B cell (primary cell): ENCODE measurements at regions not wholly inside any gene's neighbourhood (a gene's known extent, or its start where the extent isn't known, plus 50 kb on each side); places are given as distances from the start of the nearest gene placed in this dataset.
"Not testable (repeated sequence)": the region's sequence is repeated elsewhere in the genome, so short reads cannot be mapped to it uniquely, and the experiment has no call there.

Experiments
- ATAC-seq: fragments of 200-7000 bp; cut with Tn5 transposase; one replicate; pipeline ENCODE4 v1.10.0; 2021; ENCODE audit warnings: low read depth, mild to moderate bottlenecking, moderate number of reproducible peaks, moderate library complexity
- CTCF ChIA-PET: fragments of 350-600 bp; sonication (Branson Sonifier 250); formaldehyde crosslinking; loops from one replicate; lab custom pipeline; 2021; ENCODE audit warnings: antibody characterized with exemption, inconsistent platforms; lab: Charles Lee
- POLR2A ChIA-PET: fragments of 350-600 bp; sonication (Branson Sonifier 250); formaldehyde crosslinking; loops from one replicate; lab custom pipeline; 2021; ENCODE audit warnings: antibody characterized with exemption; lab: Charles Lee
- DNase-seq: peaks from one replicate; pipeline ENCODE4 v3.0.0; 2013
- H2AFZ ChIP-seq: 2 replicates; pipeline ENCODE4 v1.6.1; 2012; ENCODE audit warnings: mild to moderate bottlenecking, low read depth, low read length; ENCODE audit not compliant: insufficient read depth, poor library complexity, severe bottlenecking
- H3K27ac ChIP-seq, 2 donors: 1 replicate in 1 of 2; 2 replicates in 1 of 2; pipeline ENCODE4 v1.5.1; 2012 to 2013; ENCODE audit warnings: low read length in 2 of 2, mild to moderate bottlenecking in 2 of 2, moderate library complexity in 1 of 2
- H3K27me3 ChIP-seq, 4 experiments: fragments of 200-600 bp in 1 of 4; sonication (generic) in 1 of 4; replicated peaks in 1 of 4; 1 replicate in 2 of 4; 2 replicates in 2 of 4; pipeline versions ENCODE4 v1.6.1 to v1.7.0; 2013 to 2016; ENCODE audit warnings: low read length in 3 of 4, mild to moderate bottlenecking in 2 of 4, mixed read lengths in 1 of 4, moderate library complexity in 1 of 4; ENCODE audit not compliant: insufficient read depth in 4 of 4, control insufficient read depth in 3 of 4; ENCODE audit errors: control extremely low read depth in 1 of 4
- H3K36me3 ChIP-seq, 2 experiments: replicated peaks in 1 of 2; 1 replicate in 1 of 2; 2 replicates in 1 of 2; pipeline versions ENCODE4 v1.6.1 to v1.7.1; 2013; ENCODE audit warnings: low read length in 1 of 2; ENCODE audit not compliant: insufficient read depth in 2 of 2, control insufficient read depth in 1 of 2; ENCODE audit errors: control extremely low read depth in 1 of 2, extremely low read depth in 1 of 2
- H3K4me1 ChIP-seq, 2 donors: fragments of 200-600 bp in 1 of 2; sonication (generic) in 1 of 2; 1 replicate in 1 of 2; 2 replicates in 1 of 2; pipeline versions ENCODE4 v1.5.1 to v1.6.1; 2013 to 2017; ENCODE audit warnings: low read length in 2 of 2; ENCODE audit not compliant: control insufficient read depth in 2 of 2, insufficient read depth in 2 of 2
- H3K4me2 ChIP-seq: replicated peaks from 2 replicates; pipeline ENCODE3; 2012; ENCODE audit warnings: mild to moderate bottlenecking, low read depth, low read length; ENCODE audit not compliant: poor library complexity, severe bottlenecking
- H3K4me3 ChIP-seq, 5 experiments: fragments of 200-600 bp in 1 of 5; sonication (generic) in 1 of 5; 1 replicate in 3 of 5; 2 replicates in 2 of 5; pipeline versions ENCODE4 v1.5.1 to v1.7.0; 2011 to 2016; ENCODE audit warnings: low read length in 4 of 5, mild to moderate bottlenecking in 4 of 5, low read depth in 2 of 5, control low read depth in 1 of 5, moderate library complexity in 1 of 5; ENCODE audit not compliant: insufficient read depth in 1 of 5; ENCODE audit errors: control extremely low read depth in 1 of 5, extremely low read depth in 1 of 5
- H3K79me2 ChIP-seq: fragments of 200-600 bp; sonication (generic); one replicate; pipeline ENCODE4 v1.6.0; 2016; ENCODE audit warnings: low read length; ENCODE audit not compliant: control insufficient read depth, insufficient read depth
- H3K9ac ChIP-seq: fragments of 200-600 bp; sonication (generic); 2 replicates; pipeline ENCODE4 v1.6.1; 2017; ENCODE audit warnings: mild to moderate bottlenecking, low read length, moderate library complexity
- H3K9me3 ChIP-seq, 3 donors: one replicate each; pipeline versions ENCODE4 v1.6.1 to v1.7.1; 2013; ENCODE audit warnings: low read length in 2 of 3; ENCODE audit not compliant: control insufficient read depth in 2 of 3, insufficient read depth in 1 of 3; ENCODE audit errors: control extremely low read depth in 1 of 3
- H4K20me1 ChIP-seq: 2 replicates; pipeline ENCODE4 v1.6.0; 2012; ENCODE audit warnings: mild to moderate bottlenecking, low read length; ENCODE audit not compliant: insufficient read depth, control insufficient read depth, poor library complexity, severe bottlenecking
- H3K27ac Mint-ChIP-seq: one replicate; pipeline ENCODE4 v1.8.0; 2021; ENCODE audit warnings: mixed read lengths
- H3K27me3 Mint-ChIP-seq: one replicate; pipeline ENCODE4 v1.8.0; 2021; ENCODE audit warnings: mixed read lengths
- H3K4me1 Mint-ChIP-seq: one replicate; pipeline ENCODE4 v1.8.0; 2021; ENCODE audit warnings: mixed read lengths
- H3K4me3 Mint-ChIP-seq: one replicate; pipeline ENCODE4 v1.8.0; 2021; ENCODE audit warnings: mixed read lengths
- H3K9me3 Mint-ChIP-seq: one replicate; pipeline ENCODE4 v1.8.0; 2022; ENCODE audit warnings: mixed read lengths; ENCODE audit not compliant: insufficient read depth
- EZH2 ChIP-seq: IDR thresholded peaks from 2 replicates; pipeline ENCODE4 v1.6.1; 2012; ENCODE audit warnings: borderline replicate concordance, low read depth, mild to moderate bottlenecking, moderate library complexity, low read length; ENCODE audit not compliant: insufficient read depth, poor library complexity, severe bottlenecking
- WGBS: methylation state at CpG from one replicate; pipeline ENCODE4 v1.1.5; 2013; ENCODE audit warnings: missing lambda C conversion rate; ENCODE audit not compliant: insufficient coverage; 5-methylcytosine and 5-hydroxymethylcytosine counted together
- intact Hi-C: fragments of 100-400 bp; cut with micrococcal nuclease; formaldehyde crosslinking; loops from one replicate; pipeline ENCODE4 v1.10.0; 2022
- TF ChIP-seq, protein P1 (sequence below): fragments of 200-600 bp; IDR thresholded peaks from one replicate; pipeline ENCODE4 v1.8.0; 2022; ENCODE audit warnings: antibody characterized with exemption, mild to moderate bottlenecking

DNA sequence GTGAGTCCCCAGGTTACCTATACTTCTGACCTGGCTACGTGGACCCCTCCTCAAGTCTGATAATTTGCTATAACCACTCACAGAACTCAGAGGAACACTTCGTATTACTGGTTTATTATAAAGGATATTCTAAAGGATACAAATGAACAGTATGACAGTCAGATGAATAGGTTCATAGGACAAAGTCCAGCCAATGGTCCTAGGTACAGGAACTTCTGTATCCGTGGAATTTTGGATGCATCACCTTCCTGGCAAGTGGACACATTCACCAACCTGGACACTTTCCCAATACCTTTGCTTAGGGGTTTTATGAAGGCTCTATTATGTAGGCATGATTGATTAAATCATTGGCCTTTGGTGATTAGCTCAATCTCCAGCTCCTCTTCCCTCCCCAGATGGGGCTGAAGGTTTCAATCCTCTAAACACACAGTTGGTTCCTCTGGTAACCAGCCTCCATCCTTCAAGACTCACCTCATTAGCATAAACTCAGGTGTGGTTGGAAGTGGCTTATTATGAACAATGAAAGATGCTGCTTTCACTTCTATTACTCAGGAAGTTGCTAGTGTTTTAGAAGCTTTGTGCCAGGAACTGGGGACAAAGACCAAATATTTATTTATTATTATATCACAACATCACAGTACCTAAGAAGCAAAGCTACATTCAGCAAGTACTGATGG, 149.6 kb upstream of the ELL2 start:
- no peak overlapping the region for H3K4me3 Mint-ChIP-seq
- ATAC-seq: no peak
- Histone ChIP-seq H3K27ac (no peak overlapping the region), H2AFZ (no peak overlapping the region), H3K9me3 (no peaks in the 10 kb centered on the region), H3K36me3 (no peaks in the 10 kb centered on the region), H3K4me1 (no peaks in the 10 kb centered on the region), H3K9ac (no peak overlapping the region), H4K20me1 (no peaks in the 10 kb centered on the region), H3K27me3 (no peaks in the 10 kb centered on the region), H3K79me2 (no peaks in the 10 kb centered on the region), H3K4me3 (no peak overlapping the region), H3K4me2 (no peak overlapping the region)
- POLR2A ChIA-PET: no interaction called here
- TF ChIP-seq EZH2: no peak
- TF ChIP-seq, protein P1, sequence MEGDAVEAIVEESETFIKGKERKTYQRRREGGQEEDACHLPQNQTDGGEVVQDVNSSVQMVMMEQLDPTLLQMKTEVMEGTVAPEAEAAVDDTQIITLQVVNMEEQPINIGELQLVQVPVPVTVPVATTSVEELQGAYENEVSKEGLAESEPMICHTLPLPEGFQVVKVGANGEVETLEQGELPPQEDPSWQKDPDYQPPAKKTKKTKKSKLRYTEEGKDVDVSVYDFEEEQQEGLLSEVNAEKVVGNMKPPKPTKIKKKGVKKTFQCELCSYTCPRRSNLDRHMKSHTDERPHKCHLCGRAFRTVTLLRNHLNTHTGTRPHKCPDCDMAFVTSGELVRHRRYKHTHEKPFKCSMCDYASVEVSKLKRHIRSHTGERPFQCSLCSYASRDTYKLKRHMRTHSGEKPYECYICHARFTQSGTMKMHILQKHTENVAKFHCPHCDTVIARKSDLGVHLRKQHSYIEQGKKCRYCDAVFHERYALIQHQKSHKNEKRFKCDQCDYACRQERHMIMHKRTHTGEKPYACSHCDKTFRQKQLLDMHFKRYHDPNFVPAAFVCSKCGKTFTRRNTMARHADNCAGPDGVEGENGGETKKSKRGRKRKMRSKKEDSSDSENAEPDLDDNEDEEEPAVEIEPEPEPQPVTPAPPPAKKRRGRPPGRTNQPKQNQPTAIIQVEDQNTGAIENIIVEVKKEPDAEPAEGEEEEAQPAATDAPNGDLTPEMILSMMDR: no peak
- intact Hi-C loops: no loop called here
- CTCF ChIA-PET: no interaction called here
- H3K4me1 Mint-ChIP-seq: no peaks in the 10 kb centered on the region
- no peaks in the 10 kb centered on the region for H3K9me3 Mint-ChIP-seq
- no peak for DNase-seq
- peaks cover 4% of the 10 kb centered on the region for H3K27me3 Mint-ChIP-seq
- WGBS: no CpG with 5 or more reads among the region's 3 CpGs
- H3K27ac Mint-ChIP-seq: no peak overlapping the region

DNA sequence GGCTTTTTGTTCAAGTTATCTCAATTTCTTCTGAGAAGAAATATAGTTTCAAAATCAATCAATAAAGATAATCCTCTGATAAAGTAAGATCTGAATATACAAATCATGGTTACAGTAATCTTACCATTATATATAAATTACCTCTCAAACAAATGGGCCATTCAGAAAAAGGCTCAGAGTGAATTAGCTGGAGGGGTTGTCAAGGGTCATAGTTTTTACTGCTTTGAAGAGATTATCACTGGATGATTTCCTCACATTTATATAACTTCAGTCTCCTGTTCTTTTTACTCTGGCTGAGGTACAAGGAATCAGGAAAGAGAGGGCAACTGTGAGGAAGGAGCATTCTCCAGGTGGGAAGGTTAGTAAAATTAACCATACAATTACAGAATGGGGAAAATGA, 148.6 kb upstream of the ELL2 start:
- no peak overlapping the region for H3K4me2 ChIP-seq
- TF ChIP-seq, protein P1: no peak
- no peak for TF ChIP-seq EZH2
- Mint-ChIP-seq H3K27ac (no peak overlapping the region), H3K4me3 (no peak overlapping the region), H3K9me3 (no peaks in the 10 kb centered on the region), H3K4me1 (no peaks in the 10 kb centered on the region), H3K27me3 (peaks cover 4% of the 10 kb centered on the region)
- H3K79me2 ChIP-seq: no peaks in the 10 kb centered on the region
- H2AFZ ChIP-seq: no peak overlapping the region
- intact Hi-C loops: no loop called here
- no peak overlapping the region for H3K9ac ChIP-seq
- no peaks in the 10 kb centered on the region for H3K4me1 ChIP-seq
- no peak overlapping the region for H3K4me3 ChIP-seq
- no peak for ATAC-seq
- ChIA-PET CTCF (no interaction called here), POLR2A (no interaction called here)
- no peak for DNase-seq
- H3K27ac ChIP-seq: no peak overlapping the region
- H4K20me1 ChIP-seq: no peaks in the 10 kb centered on the region
- no peaks in the 10 kb centered on the region for H3K9me3 ChIP-seq
- H3K27me3 ChIP-seq: no peaks in the 10 kb centered on the region
- H3K36me3 ChIP-seq: no peaks in the 10 kb centered on the region

DNA sequence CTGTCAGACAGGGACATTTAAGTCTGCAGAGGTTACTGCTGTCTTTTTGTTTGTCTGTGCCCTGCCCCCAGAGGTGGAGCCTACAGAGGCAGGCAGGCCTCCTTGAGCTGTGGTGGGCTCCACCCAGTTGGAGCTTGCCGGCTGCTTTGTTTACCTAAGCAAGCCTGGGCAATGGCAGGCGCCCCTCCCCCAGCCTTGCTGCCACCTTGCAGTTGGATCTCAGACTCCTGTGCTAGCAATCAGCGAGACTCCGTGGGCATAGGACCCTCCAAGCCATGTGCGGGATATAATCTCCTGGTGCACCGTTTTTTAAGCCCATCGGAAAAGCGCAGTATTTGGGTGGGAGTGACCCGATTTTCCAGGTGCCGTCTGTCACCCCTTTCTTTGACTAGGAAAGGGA, 147.0 kb upstream of the ELL2 start:
- H4K20me1 ChIP-seq, H3K4me3 Mint-ChIP-seq, intact Hi-C loops, ATAC-seq, DNase-seq, CTCF ChIA-PET, H3K9me3 Mint-ChIP-seq, POLR2A ChIA-PET, H3K4me2 ChIP-seq, H3K9me3 ChIP-seq, H3K4me1 ChIP-seq, H2AFZ ChIP-seq, H3K27me3 Mint-ChIP-seq, H3K27ac Mint-ChIP-seq, H3K9ac ChIP-seq, H3K27me3 ChIP-seq, H3K36me3 ChIP-seq, H3K4me1 Mint-ChIP-seq, H3K4me3 ChIP-seq, H3K27ac ChIP-seq, H3K79me2 ChIP-seq: not testable (repeated sequence)
- no CpG with 5 or more reads among the region's 10 CpGs for WGBS
